Colonic mucosa (tissue), 4 donors: ENCODE measurements at regions not wholly inside any gene's neighbourhood (a gene's known extent, or its start where the extent isn't known, plus 50 kb on each side); places are given as distances from the start of the nearest gene placed in this dataset.
"Not testable (repeated sequence)": the region's sequence is repeated elsewhere in the genome, so short reads cannot be mapped to it uniquely, and the experiment has no call there.

Experiments
- DNase-seq: peaks from one replicate; pipeline ENCODE4 v3.0.0-alpha.2; 2020
- H3K27ac ChIP-seq: fragments of 200-600 bp; one replicate; pipeline ENCODE4 v1.8.0; 2021
- H3K27me3 ChIP-seq: fragments of 200-600 bp; one replicate; pipeline ENCODE4 v1.8.0; 2021
- H3K36me3 ChIP-seq: fragments of 200-600 bp; one replicate; pipeline ENCODE4 v1.8.0; 2021
- H3K4me1 ChIP-seq: fragments of 200-600 bp; one replicate; pipeline ENCODE4 v1.8.0; 2021; ENCODE audit warnings: mild to moderate bottlenecking
- H3K4me3 ChIP-seq: fragments of 200-600 bp; one replicate; pipeline ENCODE4 v1.8.0; 2021
- H3K9ac ChIP-seq, 2 donors: one replicate each; pipeline ENCODE4 v1.7.0; 2013; ENCODE audit warnings: control low read depth in 2 of 2, low read depth in 2 of 2, low read length in 2 of 2
- H3K9me3 ChIP-seq: fragments of 200-600 bp; one replicate; pipeline ENCODE4 v1.8.0; 2021
- CTCF ChIP-seq: fragments of 200-600 bp; IDR thresholded peaks from one replicate; pipeline ENCODE4 v1.8.0; 2022; ENCODE audit warnings: antibody characterized with exemption, mild to moderate bottlenecking
- intact Hi-C: fragments of 100-400 bp; cut with DNase I; formaldehyde crosslinking; loops from one replicate; pipeline ENCODE4 v1.14.1; 2022
- donor health status: healthy.
- donor health status: DM: no; HTN: no; CAD: no.
- donor health status: DM: no; HTN: no; CAD: no.

GRCh38 chr10:9254353-9254752, 1199.9 kb downstream of the GATA3 start:
- TF ChIP-seq CTCF = no peak
- intact Hi-C loops = no loop called here
- H3K4me3 ChIP-seq = no peak overlapping the region
- DNase-seq = no peak
- no peaks in the 10 kb centered on the region for H3K9me3 ChIP-seq
- H3K4me1 ChIP-seq = no peaks in the 10 kb centered on the region
- H3K9ac ChIP-seq = no peak overlapping the region
- H3K27ac ChIP-seq = no peak overlapping the region
- H3K27me3 ChIP-seq = no peaks in the 10 kb centered on the region
- no peaks in the 10 kb centered on the region for H3K36me3 ChIP-seq

GRCh38 chr10:9260690-9261089, 1206.2 kb downstream of the GATA3 start:
- TF ChIP-seq CTCF = no peak
- Histone ChIP-seq H3K4me3 (no peak overlapping the region), H3K27ac (no peak overlapping the region), H3K9ac (no peak overlapping the region), H3K9me3 (no peaks in the 10 kb centered on the region), H3K27me3 (no peaks in the 10 kb centered on the region), H3K36me3 (no peaks in the 10 kb centered on the region), H3K4me1 (no peaks in the 10 kb centered on the region)
- intact Hi-C loops = no loop called here
- no peak for DNase-seq

- Histone ChIP-seq H3K36me3 (no peaks in the 10 kb centered on the region), H3K9me3 (no peaks in the 10 kb centered on the region), H3K9ac (no peak overlapping the region), H3K4me1 (no peaks in the 10 kb centered on the region), H3K27ac (no peak overlapping the region), H3K4me3 (no peak overlapping the region), H3K27me3 (no peaks in the 10 kb centered on the region)
- no peak for TF ChIP-seq CTCF
- no peak for DNase-seq
- intact Hi-C loops = no loop called here
Measured at GRCh38 chr10:9262770-9263169, 1208.3 kb downstream of the GATA3 start.

GRCh38 chr10:9268176-9268575, 1213.7 kb downstream of the GATA3 start:
- Histone ChIP-seq H3K4me3 (no peak overlapping the region), H3K27me3 (no peaks in the 10 kb centered on the region), H3K9ac (no peak overlapping the region), H3K27ac (no peak overlapping the region), H3K36me3 (no peaks in the 10 kb centered on the region), H3K9me3 (no peaks in the 10 kb centered on the region), H3K4me1 (no peaks in the 10 kb centered on the region)
- no peak for DNase-seq
- intact Hi-C loops = no loop called here
- no peak for TF ChIP-seq CTCF

- H3K4me1 ChIP-seq, H3K9ac ChIP-seq, DNase-seq, H3K36me3 ChIP-seq, H3K27ac ChIP-seq, H3K9me3 ChIP-seq, H3K27me3 ChIP-seq, intact Hi-C loops, H3K4me3 ChIP-seq: not testable (repeated sequence)
Measured at GRCh38 chr10:9273126-9273833, 1218.8 kb downstream of the GATA3 start.

- DNase-seq = no peak
- H3K9ac ChIP-seq = no peak overlapping the region
- H3K36me3 ChIP-seq = no peaks in the 10 kb centered on the region
- no peaks in the 10 kb centered on the region for H3K9me3 ChIP-seq
- no peaks in the 10 kb centered on the region for H3K27me3 ChIP-seq
- intact Hi-C loops = no loop called here
- H3K4me3 ChIP-seq = no peak overlapping the region
- no peaks in the 10 kb centered on the region for H3K4me1 ChIP-seq
- no peak overlapping the region for H3K27ac ChIP-seq
- TF ChIP-seq CTCF = no peak
Measured at GRCh38 chr10:9274206-9274755, 1219.8 kb downstream of the GATA3 start.
